ENCODE measurements at regions not wholly inside any gene's neighbourhood (a gene's known extent, or its start where the extent isn't known, plus 50 kb on each side); places are given as distances from the start of the nearest gene placed in this dataset.

- peaks cover 12 to 19% of the 10 kb centered on the region in 2 donors for H3K4me1 ChIP-seq
- ATAC-seq (no peak), DNase-seq (no peak)
- no peak for TF ChIP-seq CTCF (IDR thresholded peaks at IDR 0.05)
- no peaks in the 10 kb centered on the region for H3K9me3 ChIP-seq
- no peaks in the 10 kb centered on the region for H3K27me3 ChIP-seq
- H3K36me3 ChIP-seq = no peaks in the 10 kb centered on the region
- H3K27ac ChIP-seq = no peak overlapping the region
- intact Hi-C loops (cut with DNase I) = no loop called here
- no peak overlapping the region for H3K4me3 ChIP-seq
Observed at GRCh38 chr3:177610262-177610661, 413.0 kb upstream of the TBL1XR1 start.

- intact Hi-C loops (cut with DNase I) = no loop called here
- DNase-seq (peak in 1 of 4 donors; percentile 70), ATAC-seq (no peak)
Observed at GRCh38 chr3:177610686-177611633, 413.7 kb upstream of the TBL1XR1 start.

GRCh38 chr3:177611752-177612334 lies 414.6 kb upstream of the TBL1XR1 start:
- H3K4me3 ChIP-seq = no peak overlapping the region
- DNase-seq = no peak
- no peaks in the 10 kb centered on the region for H3K27me3 ChIP-seq
- H3K4me1 ChIP-seq = peaks cover 20 to 22% of the 10 kb centered on the region in 2 donors
- no peak for ATAC-seq
- H3K36me3 ChIP-seq = no peaks in the 10 kb centered on the region
- intact Hi-C loops (cut with DNase I) = no loop called here
- H3K27ac ChIP-seq = no peak overlapping the region
- no peak for TF ChIP-seq CTCF (IDR thresholded peaks at IDR 0.05)
- no peaks in the 10 kb centered on the region for H3K9me3 ChIP-seq

More at GRCh38 chr3:177610686-177611633, 413.7 kb upstream of the TBL1XR1 start:
- no peak overlapping the region for H3K4me3 ChIP-seq
- no peaks in the 10 kb centered on the region for H3K36me3 ChIP-seq
- no peaks in the 10 kb centered on the region for H3K9me3 ChIP-seq
- no peak for TF ChIP-seq CTCF (IDR thresholded peaks at IDR 0.05)
- H3K27me3 ChIP-seq = no peaks in the 10 kb centered on the region
- H3K27ac ChIP-seq = no peak overlapping the region
- H3K4me1 ChIP-seq = peaks cover 19 to 22% of the 10 kb centered on the region in 2 donors

GRCh38 chr3:177613901-177614300 lies 416.6 kb upstream of the TBL1XR1 start:
- no peak for TF ChIP-seq CTCF (IDR thresholded peaks at IDR 0.05)
- ATAC-seq = no peak
- H3K4me1 ChIP-seq = peaks cover 24 to 27% of the 10 kb centered on the region in 2 donors
- H3K4me3 ChIP-seq = no peak overlapping the region
- intact Hi-C loops (cut with DNase I) = no loop called here
- no peaks in the 10 kb centered on the region for H3K9me3 ChIP-seq
- no peaks in the 10 kb centered on the region for H3K36me3 ChIP-seq
- no peaks in the 10 kb centered on the region for H3K27me3 ChIP-seq
- DNase-seq = no peak
- no peak overlapping the region for H3K27ac ChIP-seq

GRCh38 chr3:177615015-177615414 lies 417.7 kb upstream of the TBL1XR1 start:
- intact Hi-C loops (cut with DNase I) = no loop called here

More at GRCh38 chr3:177615015-177615414, 417.7 kb upstream of the TBL1XR1 start:
- H3K9me3 ChIP-seq = no peaks in the 10 kb centered on the region
- no peaks in the 10 kb centered on the region for H3K27me3 ChIP-seq
- H3K36me3 ChIP-seq = no peaks in the 10 kb centered on the region
- TF ChIP-seq CTCF (IDR thresholded peaks at IDR 0.05) = no peak
- DNase-seq = peak in 3 of 4 donors; percentile 77 to 83 (median 81)
- H3K4me1 ChIP-seq = peaks cover 33% of the 10 kb centered on the region in 2 donors
- peak; percentile 82 for ATAC-seq
- peak overlapping the region in 1 of 2 donors; percentile 57 for H3K27ac ChIP-seq
- H3K4me3 ChIP-seq = no peak overlapping the region
